ENCODE measurements at regions not wholly inside any gene's neighbourhood (a gene's known extent, or its start where the extent isn't known, plus 50 kb on each side); places are given as distances from the start of the nearest gene placed in this dataset.
"Not testable (repeated sequence)": the region's sequence is repeated elsewhere in the genome, so short reads cannot be mapped to it uniquely, and the experiment has no call there.

GRCh38 chr13:76668141-76668540 is 218.1 kb downstream of the KCTD12 start:
- DNase-seq (ENCODE audit: low read depth in 4 of 4, low spot score in 3 of 4): no peak

- DNase-seq (ENCODE audit: low read depth in 4 of 4, low spot score in 3 of 4): peak in 1 of 4 donors; percentile 8
Measured at GRCh38 chr13:76667551-76667950, 218.7 kb downstream of the KCTD12 start.

DNA sequence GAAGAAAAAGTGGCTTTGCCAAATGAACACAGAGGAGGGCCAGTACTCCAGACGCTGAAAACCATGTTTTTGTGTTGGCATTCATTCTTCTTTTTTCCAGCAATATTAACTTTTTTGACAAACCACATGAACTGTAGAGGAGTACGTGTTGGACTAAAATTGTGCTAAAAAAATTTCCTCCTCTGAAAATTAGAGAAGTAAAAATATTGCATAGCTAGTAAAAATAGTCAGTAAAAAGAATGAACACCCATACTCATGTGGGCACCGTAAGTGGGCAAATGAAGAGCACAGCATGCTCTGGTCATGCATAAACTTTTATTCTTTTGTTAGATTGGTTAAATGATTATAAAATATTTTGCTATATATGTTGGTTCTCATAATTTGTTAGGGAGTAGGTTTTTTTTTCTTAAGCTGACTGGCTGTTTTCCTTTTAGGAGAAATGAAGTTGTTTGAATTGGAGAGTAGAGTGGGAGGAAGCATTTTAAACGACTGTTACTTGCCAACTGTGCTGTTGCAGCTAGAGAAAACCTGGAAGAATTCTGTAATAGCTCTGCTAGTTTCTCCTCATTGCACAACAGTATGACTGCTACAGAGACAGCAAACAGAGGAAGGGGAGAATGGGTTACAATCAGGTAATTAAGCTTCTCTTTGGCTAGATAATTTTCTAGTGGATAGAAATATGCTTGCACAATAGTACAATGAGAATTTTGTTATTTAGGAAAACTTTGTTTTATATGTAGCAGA is 222.4 kb downstream of the KCTD12 start:
- DNase-seq (ENCODE audit: low read depth in 4 of 4, low spot score in 3 of 4): no peak

GRCh38 chr13:76659074-76659473 is 227.1 kb downstream of the KCTD12 start:
- not testable (repeated sequence) for DNase-seq (ENCODE audit: low read depth in 4 of 4, low spot score in 3 of 4)

DNA sequence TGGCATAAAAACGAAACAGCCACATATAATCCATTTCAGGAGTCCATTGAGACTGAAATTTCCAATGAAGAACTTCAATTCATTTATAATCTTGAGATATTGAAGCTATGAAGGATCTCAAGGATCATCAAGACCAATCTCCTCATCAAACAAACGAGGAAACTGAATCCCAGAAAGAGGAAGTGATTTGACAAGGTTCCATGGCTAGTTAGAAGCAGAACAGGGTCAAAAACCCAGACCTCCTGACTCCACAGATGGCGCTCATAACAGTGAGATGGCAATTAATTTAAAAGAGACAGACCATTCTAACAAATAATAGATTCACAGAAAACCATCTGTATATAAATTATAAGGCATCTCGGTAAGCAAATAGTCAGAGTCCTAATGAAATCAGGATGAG is 229.7 kb downstream of the KCTD12 start:
- no peak for DNase-seq (ENCODE audit: low read depth in 4 of 4, low spot score in 3 of 4)

GRCh38 chr13:76656056-76656455 is 230.1 kb downstream of the KCTD12 start:
- no peak for DNase-seq (ENCODE audit: low read depth in 4 of 4, low spot score in 3 of 4)

DNA sequence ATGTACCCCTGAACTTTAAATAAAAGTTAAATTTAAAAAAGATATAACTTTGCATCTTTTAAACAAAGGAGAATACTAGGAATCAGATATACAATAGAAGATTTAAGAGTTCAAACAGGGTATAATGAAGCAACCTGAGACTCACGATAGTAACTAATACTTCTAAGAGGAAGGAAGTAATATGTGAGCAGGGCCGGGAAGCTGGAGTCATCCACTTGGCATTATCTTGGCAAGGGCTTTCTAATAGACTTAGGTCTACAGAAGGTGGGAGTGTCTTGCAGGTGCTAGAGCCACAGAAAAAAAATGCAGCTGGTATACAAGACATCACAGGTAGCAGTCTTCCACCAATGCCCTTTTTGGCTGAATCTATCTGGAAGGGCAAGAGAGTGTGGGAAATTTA is 231.9 kb downstream of the KCTD12 start:
- DNase-seq (ENCODE audit: low read depth in 4 of 4, low spot score in 3 of 4): no peak

- DNase-seq (ENCODE audit: low read depth in 4 of 4, low spot score in 3 of 4): no peak
Measured at GRCh38 chr13:76651286-76651685, 234.9 kb downstream of the KCTD12 start.

DNA sequence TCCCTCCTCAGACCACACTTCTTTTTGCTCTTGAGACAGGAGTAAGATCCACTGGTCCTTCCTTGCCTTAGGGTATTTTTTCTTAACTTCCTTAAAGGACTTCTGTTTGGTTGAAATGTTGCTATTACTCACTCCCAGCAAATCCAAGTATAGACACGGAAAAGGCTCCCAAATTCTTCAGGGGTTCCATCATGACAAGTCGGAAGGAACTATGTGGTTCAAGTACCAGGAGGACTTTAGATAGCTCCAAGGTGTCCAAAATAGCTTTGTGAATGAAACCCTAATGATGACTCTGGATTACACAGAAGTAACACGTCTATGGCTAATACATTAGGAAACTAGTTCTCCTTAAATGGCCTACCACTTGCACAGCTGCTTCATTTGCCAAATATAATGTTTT is 238.7 kb downstream of the KCTD12 start:
- DNase-seq (ENCODE audit: low read depth in 4 of 4, low spot score in 3 of 4): no peak

GRCh38 chr13:76646946-76647345 is 239.3 kb downstream of the KCTD12 start:
- no peak for DNase-seq (ENCODE audit: low read depth in 4 of 4, low spot score in 3 of 4)

DNA sequence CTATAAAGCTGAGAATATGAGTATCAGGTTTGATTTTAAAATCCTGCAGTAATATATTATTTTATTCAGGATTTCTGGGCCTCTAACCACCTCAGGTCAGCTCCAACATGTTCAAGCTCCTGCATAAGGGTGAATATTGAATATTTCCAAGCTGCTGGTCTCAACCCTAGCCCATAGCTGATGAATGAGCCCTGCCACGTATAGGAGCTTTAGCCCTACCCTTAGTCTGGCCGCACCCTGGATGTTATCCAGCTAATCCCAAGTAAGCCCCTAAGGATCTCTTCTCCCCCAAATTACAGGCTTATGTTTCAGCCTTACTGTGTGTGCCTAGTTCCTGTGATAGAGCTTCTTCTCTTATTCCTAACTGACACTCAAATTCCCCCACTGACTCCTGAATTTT is 240.6 kb downstream of the KCTD12 start:
- no peak for DNase-seq (ENCODE audit: low read depth in 4 of 4, low spot score in 3 of 4)

GRCh38 chr13:76644906-76645305 is 241.3 kb downstream of the KCTD12 start:
- DNase-seq (ENCODE audit: low read depth in 4 of 4, low spot score in 3 of 4): no peak

- DNase-seq (ENCODE audit: low read depth in 4 of 4, low spot score in 3 of 4): no peak
Measured at GRCh38 chr13:76643596-76643995, 242.6 kb downstream of the KCTD12 start.

GRCh38 chr13:76641056-76641455 is 245.1 kb downstream of the KCTD12 start:
- DNase-seq (ENCODE audit: low read depth in 4 of 4, low spot score in 3 of 4): no peak

GRCh38 chr13:76638882-76639281 is 247.3 kb downstream of the KCTD12 start:
- no peak for DNase-seq (ENCODE audit: low read depth in 4 of 4, low spot score in 3 of 4)

DNA sequence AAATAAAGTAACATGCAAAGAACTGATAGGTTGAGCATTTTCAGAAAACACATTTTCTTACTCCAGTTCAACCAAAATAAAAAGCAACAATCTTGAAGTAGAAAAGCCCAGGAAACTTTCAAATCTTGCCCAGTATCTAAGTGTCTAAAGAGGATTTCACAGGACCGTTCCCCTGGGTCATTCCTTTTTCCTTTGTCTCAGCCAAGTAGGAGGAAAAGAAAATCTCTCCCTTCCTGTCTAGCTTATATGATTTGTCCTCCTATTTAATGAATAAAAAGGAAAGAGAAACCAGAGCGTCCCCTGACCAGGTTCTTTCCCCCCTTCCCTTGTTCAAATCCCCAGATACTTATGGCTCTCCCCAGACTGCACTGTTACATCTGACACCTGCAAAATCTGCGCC is 248.0 kb downstream of the KCTD12 start:
- DNase-seq (ENCODE audit: low read depth in 4 of 4, low spot score in 3 of 4): no peak

DNA sequence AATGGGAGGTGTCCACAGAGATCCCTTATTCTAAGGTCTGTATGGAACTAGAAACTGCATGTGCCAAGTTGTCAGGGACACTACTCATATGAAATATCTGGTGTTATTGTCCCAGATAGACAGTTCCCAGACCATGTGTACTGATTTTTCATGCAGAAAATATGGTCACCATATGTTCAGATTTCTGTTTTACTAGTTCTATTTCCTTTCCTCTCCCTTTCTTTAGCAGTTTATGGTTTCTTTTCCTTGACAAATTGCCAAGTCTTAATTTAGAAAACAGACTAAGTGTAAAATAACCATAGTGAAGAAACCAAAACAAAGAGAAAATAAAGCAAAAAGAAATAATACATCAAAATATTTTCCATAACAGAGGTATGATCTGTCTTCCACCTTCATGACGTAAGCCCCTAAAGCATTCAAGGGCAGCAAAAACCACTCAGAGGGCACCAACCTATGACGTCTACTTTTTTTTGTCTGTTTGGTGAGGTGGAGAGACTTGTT is 248.5 kb downstream of the KCTD12 start:
- DNase-seq (ENCODE audit: low read depth in 4 of 4, low spot score in 3 of 4): peak in 1 of 4 donors; percentile 34

GRCh38 chr13:76636829-76637228 is 249.4 kb downstream of the KCTD12 start:
- no peak for DNase-seq (ENCODE audit: low read depth in 4 of 4, low spot score in 3 of 4)

GRCh38 chr13:76635232-76636230 is 250.7 kb downstream of the KCTD12 start:
- DNase-seq (ENCODE audit: low read depth in 4 of 4, low spot score in 3 of 4): no peak

DNA sequence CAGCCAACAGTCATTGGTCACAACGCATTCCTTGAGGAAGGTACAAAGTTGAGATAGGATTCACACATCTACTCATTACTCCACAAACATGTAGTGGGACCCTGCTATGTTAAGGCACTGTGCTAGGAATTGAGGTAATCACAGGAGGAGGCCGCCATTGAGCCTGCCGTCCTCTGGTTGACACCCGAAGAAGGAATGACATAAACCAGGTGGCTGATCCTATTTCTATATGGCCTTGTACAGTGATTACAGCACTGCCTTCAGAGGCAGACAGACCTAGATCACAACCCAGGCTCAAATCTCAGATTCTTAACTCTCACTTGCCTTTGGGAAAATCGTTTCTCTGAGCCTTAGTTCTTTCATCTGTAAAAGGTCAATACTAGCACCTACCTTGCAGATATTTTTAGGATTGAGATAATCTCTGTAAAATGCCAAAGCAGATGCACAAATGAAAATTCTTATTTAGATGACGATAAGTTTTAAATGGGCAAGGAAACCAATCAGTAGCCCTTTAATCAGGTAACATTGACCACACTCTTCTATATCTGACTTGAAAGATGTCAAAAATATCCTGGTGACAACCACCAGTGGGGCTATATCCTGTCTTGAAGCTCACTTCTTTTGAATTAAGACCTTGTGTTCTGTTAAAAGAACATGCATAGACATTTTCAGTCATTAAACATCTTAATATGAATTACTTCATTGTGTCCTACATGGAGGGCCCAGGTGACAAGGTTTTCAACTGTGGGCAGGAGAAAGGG is 251.6 kb downstream of the KCTD12 start:
- DNase-seq (ENCODE audit: low read depth in 4 of 4, low spot score in 3 of 4): no peak

Measured in left renal pelvis (tissue), 4 donors.